ENCODE measurements at regions not wholly inside any gene's neighbourhood (a gene's known extent, or its start where the extent isn't known, plus 50 kb on each side); places are given as distances from the start of the nearest gene placed in this dataset.

DNA sequence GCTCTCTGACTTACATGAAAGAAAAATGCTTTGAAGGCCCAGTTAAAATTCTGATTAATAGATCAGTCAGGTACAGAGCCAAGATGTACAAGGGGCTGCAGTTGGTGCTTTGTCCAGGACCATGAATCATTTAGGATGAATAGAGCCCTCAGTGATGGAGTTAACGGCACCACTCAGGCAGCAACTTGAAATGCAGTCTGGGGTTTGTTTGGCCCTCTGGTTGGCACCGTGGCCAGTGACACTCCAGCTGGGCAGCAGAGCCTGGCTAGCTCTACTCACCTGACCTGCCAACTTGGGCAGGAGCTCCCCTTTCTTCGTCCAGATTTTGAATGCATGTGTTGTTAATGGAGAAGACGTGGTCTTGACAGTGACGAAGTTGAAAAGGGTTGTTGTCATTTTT is 493.0 kb upstream of the ACVR2A start:
- 32 to 41% methylated on average over 5 of the region's 5 CpGs for WGBS, 2 donors
- intact Hi-C loops (cut with DNase I), result no loop called here
- Histone ChIP-seq H3K4me1 (ENCODE audit: control insufficient read depth in 1 of 2, insufficient read depth in 2 of 2, low read length in 2 of 2) (no peaks in the 10 kb centered on the region), H3K9me3 (ENCODE audit: control insufficient read depth, low read length) (no peaks in the 10 kb centered on the region), H3K36me3 (ENCODE audit: control insufficient read depth in 1 of 2, insufficient read depth in 2 of 2, low read length in 1 of 2) (no peaks in the 10 kb centered on the region), H3K4me3 (ENCODE audit: low read length in 2 of 2) (no peak overlapping the region), H3K27ac (ENCODE audit: low read depth in 1 of 2, low read length in 2 of 2) (no peak overlapping the region), H3K27me3 (ENCODE audit: control insufficient read depth in 1 of 2, insufficient read depth in 2 of 2, low read length in 1 of 2) (no peaks in the 10 kb centered on the region)
- DNase-seq, result no peak
- ATAC-seq (ENCODE audit: low FRiP score), result no peak

DNA sequence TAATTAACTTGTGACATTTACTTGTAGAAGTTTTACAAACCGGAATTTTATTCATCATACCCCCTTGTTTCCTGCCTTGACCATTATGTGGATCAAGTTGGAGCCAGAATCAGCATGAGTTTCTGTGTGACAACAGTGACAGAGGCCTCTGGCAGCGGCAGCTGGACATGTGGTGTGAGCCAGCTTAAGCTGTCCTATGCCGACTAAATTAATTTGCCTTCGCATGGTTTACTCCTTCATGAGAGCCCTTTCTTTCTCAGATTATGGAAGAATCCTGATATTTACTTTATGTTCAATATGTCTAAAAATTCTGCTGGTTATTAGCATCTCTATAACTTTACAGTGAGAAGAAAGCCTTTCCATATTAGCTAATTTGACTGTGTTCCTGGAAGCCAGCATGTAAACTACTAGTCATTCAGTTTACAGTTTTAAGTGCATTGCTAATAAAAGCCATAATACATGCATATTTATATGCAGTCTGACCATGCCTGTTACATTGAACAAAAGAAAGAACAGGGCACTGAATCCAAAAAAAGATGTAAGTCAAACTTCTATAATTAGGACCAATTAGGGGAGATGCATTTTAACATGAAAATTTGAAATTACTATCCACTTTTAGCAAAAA is 495.8 kb upstream of the ACVR2A start:
- DNase-seq (no peak), ATAC-seq (ENCODE audit: low FRiP score) (no peak)
- no peak overlapping the region for H3K4me3 ChIP-seq (ENCODE audit: low read length in 2 of 2)
- H3K27ac ChIP-seq (ENCODE audit: low read depth in 1 of 2, low read length in 2 of 2), result no peak overlapping the region
- no peaks in the 10 kb centered on the region for H3K4me1 ChIP-seq (ENCODE audit: control insufficient read depth in 1 of 2, insufficient read depth in 2 of 2, low read length in 2 of 2)
- H3K27me3 ChIP-seq (ENCODE audit: control insufficient read depth in 1 of 2, insufficient read depth in 2 of 2, low read length in 1 of 2), result no peaks in the 10 kb centered on the region
- H3K36me3 ChIP-seq (ENCODE audit: control insufficient read depth in 1 of 2, insufficient read depth in 2 of 2, low read length in 1 of 2), result no peaks in the 10 kb centered on the region
- intact Hi-C loops (cut with DNase I), result no loop called here
- peaks cover 7% of the 10 kb centered on the region for H3K9me3 ChIP-seq (ENCODE audit: control insufficient read depth, low read length)
- WGBS, 2 donors, result 64 to 73% methylated on average over 4 of the region's 4 CpGs

DNA sequence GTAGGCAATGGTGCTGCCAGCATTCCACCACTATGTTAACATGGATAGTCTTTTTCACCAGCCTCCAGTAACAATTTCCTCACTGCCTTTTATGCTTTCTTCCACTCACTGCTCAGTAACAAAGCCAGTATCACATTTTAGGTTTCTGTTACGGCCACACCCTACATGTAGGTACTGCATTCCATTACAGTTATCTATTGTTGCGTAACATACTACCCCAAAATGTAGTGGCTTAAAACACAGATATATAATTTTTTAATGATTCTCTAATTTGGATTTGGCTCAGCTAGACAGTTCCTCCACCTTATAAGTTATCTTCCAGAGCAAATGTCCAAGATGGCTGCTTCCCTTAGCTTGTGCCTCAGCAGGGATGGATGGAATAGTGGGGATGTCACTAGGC is 498.7 kb upstream of the ACVR2A start:
- ATAC-seq (ENCODE audit: low FRiP score) (no peak), DNase-seq (no peak)
- Histone ChIP-seq H3K4me1 (ENCODE audit: control insufficient read depth in 1 of 2, insufficient read depth in 2 of 2, low read length in 2 of 2) (no peaks in the 10 kb centered on the region), H3K36me3 (ENCODE audit: control insufficient read depth in 1 of 2, insufficient read depth in 2 of 2, low read length in 1 of 2) (no peaks in the 10 kb centered on the region), H3K27ac (ENCODE audit: low read depth in 1 of 2, low read length in 2 of 2) (no peak overlapping the region), H3K9me3 (ENCODE audit: control insufficient read depth, low read length) (peaks cover 7% of the 10 kb centered on the region), H3K27me3 (ENCODE audit: control insufficient read depth in 1 of 2, insufficient read depth in 2 of 2, low read length in 1 of 2) (no peaks in the 10 kb centered on the region), H3K4me3 (ENCODE audit: low read length in 2 of 2) (no peak overlapping the region)
- 90 to 95% methylated on average over 2 of the region's 2 CpGs for WGBS, 2 donors
- intact Hi-C loops (cut with DNase I), result no loop called here

DNA sequence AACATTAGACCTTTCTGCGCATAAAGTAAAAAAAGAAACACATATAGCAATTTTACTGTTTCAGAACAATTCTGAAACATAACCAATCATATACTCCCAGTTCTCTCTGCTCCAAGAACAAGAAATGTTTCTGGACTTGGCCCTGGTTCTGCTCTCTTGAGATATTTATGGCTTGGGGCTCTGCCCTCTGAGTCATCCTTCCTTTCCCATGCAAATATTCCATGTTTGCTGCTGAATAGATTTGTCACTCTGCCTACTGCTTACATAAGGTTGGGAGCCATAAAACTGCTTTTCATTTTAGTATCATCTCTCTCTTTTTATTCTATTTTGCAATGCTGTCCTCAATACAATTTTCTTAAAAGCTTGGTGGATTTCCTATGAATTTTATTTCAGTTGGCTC is 499.6 kb upstream of the ACVR2A start:
- Histone ChIP-seq H3K27ac (ENCODE audit: low read depth in 1 of 2, low read length in 2 of 2) (no peak overlapping the region), H3K9me3 (ENCODE audit: control insufficient read depth, low read length) (peaks cover 7% of the 10 kb centered on the region), H3K27me3 (ENCODE audit: control insufficient read depth in 1 of 2, insufficient read depth in 2 of 2, low read length in 1 of 2) (no peaks in the 10 kb centered on the region), H3K36me3 (ENCODE audit: control insufficient read depth in 1 of 2, insufficient read depth in 2 of 2, low read length in 1 of 2) (no peaks in the 10 kb centered on the region), H3K4me3 (ENCODE audit: low read length in 2 of 2) (no peak overlapping the region), H3K4me1 (ENCODE audit: control insufficient read depth in 1 of 2, insufficient read depth in 2 of 2, low read length in 2 of 2) (no peaks in the 10 kb centered on the region)
- 96% methylated on average over 1 of the region's 1 CpG for WGBS, 2 donors
- ATAC-seq (ENCODE audit: low FRiP score) (no peak), DNase-seq (no peak)
- intact Hi-C loops (cut with DNase I), result no loop called here

DNA sequence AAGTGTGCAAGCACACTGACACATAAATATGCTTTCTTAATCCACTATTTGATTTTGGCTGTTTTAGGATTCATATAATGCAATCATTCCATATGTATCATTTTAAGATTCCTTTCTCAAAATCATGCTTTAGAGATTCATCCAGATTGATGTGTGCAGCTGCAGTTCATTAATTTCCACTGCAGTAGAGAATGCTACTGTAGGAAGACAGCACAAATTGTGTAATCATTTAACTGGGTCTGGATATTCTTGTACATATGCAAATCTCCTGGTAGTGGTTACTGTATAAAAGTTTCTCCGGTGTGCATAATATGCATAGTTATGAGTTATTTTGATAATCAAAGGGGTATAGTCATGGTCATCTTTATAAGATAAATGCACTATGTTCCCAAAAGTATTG is 502.5 kb upstream of the ACVR2A start:
- intact Hi-C loops (cut with DNase I), result no loop called here
- no peak overlapping the region for H3K4me3 ChIP-seq (ENCODE audit: low read length in 2 of 2)
- no peaks in the 10 kb centered on the region for H3K4me1 ChIP-seq (ENCODE audit: control insufficient read depth in 1 of 2, insufficient read depth in 2 of 2, low read length in 2 of 2)
- no peak overlapping the region for H3K27ac ChIP-seq (ENCODE audit: low read depth in 1 of 2, low read length in 2 of 2)
- H3K36me3 ChIP-seq (ENCODE audit: control insufficient read depth in 1 of 2, insufficient read depth in 2 of 2, low read length in 1 of 2), result no peaks in the 10 kb centered on the region
- WGBS, 2 donors, result 91 to 98% methylated on average over 1 of the region's 1 CpG
- no peak for DNase-seq
- ATAC-seq (ENCODE audit: low FRiP score), result no peak
- no peaks in the 10 kb centered on the region for H3K27me3 ChIP-seq (ENCODE audit: control insufficient read depth in 1 of 2, insufficient read depth in 2 of 2, low read length in 1 of 2)
- H3K9me3 ChIP-seq (ENCODE audit: control insufficient read depth, low read length), result peaks cover 7% of the 10 kb centered on the region

DNA sequence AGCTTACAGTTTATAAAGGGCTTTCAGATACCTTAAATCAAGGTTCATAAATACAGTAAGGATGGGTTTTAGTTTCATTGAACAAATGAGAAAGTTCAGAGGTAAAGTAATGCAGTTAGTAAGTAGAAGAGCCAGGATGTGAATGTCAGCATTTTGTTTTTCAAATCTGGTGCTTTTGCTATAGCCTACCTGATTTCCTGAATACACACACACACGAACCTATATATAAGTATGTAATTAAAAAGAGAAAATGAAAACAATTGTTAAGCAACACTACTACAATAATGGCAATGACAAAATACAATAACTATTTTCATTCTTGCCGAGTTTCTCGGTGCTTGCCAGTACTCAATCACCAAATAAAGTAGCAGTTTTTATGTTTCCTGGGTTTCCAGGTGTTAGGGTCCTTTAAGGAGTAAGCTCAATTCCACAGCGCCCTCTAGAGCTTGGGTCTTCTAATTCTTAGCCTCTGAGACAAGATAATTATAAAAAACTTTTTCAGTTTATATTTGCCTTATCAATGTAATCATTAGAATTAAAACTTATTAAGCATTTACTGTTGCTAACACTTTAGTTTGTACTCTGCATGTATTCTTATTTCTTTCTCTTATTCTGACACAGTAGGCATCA is 512.9 kb upstream of the ACVR2A start:
- no peaks in the 10 kb centered on the region for H3K27me3 ChIP-seq (ENCODE audit: control insufficient read depth in 1 of 2, insufficient read depth in 2 of 2, low read length in 1 of 2)
- DNase-seq (no peak), ATAC-seq (ENCODE audit: low FRiP score) (no peak)
- no peaks in the 10 kb centered on the region for H3K4me1 ChIP-seq (ENCODE audit: control insufficient read depth in 1 of 2, insufficient read depth in 2 of 2, low read length in 2 of 2)
- no peaks in the 10 kb centered on the region for H3K36me3 ChIP-seq (ENCODE audit: control insufficient read depth in 1 of 2, insufficient read depth in 2 of 2, low read length in 1 of 2)
- intact Hi-C loops (cut with DNase I), result no loop called here
- H3K4me3 ChIP-seq (ENCODE audit: low read length in 2 of 2), result no peak overlapping the region
- 29 to 34% methylated on average over 4 of the region's 4 CpGs for WGBS, 2 donors
- no peak overlapping the region for H3K27ac ChIP-seq (ENCODE audit: low read depth in 1 of 2, low read length in 2 of 2)
- H3K9me3 ChIP-seq (ENCODE audit: control insufficient read depth, low read length), result peaks cover 1% of the 10 kb centered on the region

DNA sequence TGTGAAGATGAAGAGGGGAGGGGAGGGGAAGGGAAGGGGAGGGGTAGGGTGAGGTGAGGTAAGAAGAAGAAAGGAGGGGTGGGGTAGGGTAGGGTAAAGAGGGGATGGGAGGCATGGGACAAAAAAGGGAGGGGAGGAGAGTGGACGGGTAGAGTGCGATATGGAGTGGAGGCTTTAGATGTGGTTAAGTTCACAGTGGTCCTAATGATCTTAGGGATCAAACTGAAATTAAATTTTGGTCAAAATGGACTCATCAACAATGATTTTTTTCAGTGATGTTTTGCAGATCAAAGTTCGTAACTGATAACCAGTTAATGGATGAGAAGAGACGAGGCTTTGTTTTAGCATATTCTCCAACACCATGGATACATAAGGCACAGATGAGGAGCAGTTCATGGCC is 513.9 kb upstream of the ACVR2A start:
- DNase-seq (no peak), ATAC-seq (ENCODE audit: low FRiP score) (no peak)
- Histone ChIP-seq H3K36me3 (ENCODE audit: control insufficient read depth in 1 of 2, insufficient read depth in 2 of 2, low read length in 1 of 2) (no peaks in the 10 kb centered on the region), H3K4me3 (ENCODE audit: low read length in 2 of 2) (no peak overlapping the region), H3K27me3 (ENCODE audit: control insufficient read depth in 1 of 2, insufficient read depth in 2 of 2, low read length in 1 of 2) (no peaks in the 10 kb centered on the region), H3K27ac (ENCODE audit: low read depth in 1 of 2, low read length in 2 of 2) (no peak overlapping the region), H3K4me1 (ENCODE audit: control insufficient read depth in 1 of 2, insufficient read depth in 2 of 2, low read length in 2 of 2) (no peaks in the 10 kb centered on the region), H3K9me3 (ENCODE audit: control insufficient read depth, low read length) (peaks cover 1% of the 10 kb centered on the region)
- intact Hi-C loops (cut with DNase I), result no loop called here
- WGBS, 2 donors, result 86 to 92% methylated on average over 4 of the region's 4 CpGs

DNA sequence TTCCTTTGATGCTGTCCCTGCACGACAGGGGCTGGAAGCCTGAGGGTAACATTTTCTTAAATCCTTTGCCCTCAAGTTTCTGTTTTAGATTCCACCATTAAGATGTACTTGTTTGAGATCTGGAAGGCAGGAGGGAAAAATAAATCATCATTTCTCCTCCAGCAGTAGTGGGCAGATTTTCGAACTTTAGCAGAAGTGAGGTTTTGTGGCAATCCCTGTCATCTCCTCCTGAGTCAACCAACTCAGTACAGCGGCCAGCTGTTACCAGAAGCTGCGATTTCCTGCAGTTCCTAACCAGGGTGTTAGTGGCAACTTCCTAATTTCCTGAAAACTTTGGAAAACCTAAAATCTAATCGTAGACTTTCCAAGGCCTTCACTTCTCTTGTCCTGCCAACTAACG is 517.2 kb upstream of the ACVR2A start:
- DNase-seq, result no peak
- H3K27ac ChIP-seq (ENCODE audit: low read depth in 1 of 2, low read length in 2 of 2), result no peak overlapping the region
- H3K4me1 ChIP-seq (ENCODE audit: control insufficient read depth in 1 of 2, insufficient read depth in 2 of 2, low read length in 2 of 2), result no peaks in the 10 kb centered on the region
- no peaks in the 10 kb centered on the region for H3K9me3 ChIP-seq (ENCODE audit: control insufficient read depth, low read length)
- no peak overlapping the region for H3K4me3 ChIP-seq (ENCODE audit: low read length in 2 of 2)
- H3K27me3 ChIP-seq (ENCODE audit: control insufficient read depth in 1 of 2, insufficient read depth in 2 of 2, low read length in 1 of 2), result no peaks in the 10 kb centered on the region
- no peak for ATAC-seq (ENCODE audit: low FRiP score)
- WGBS, 2 donors, result 24 to 29% methylated on average over 6 of the region's 6 CpGs
- intact Hi-C loops (cut with DNase I), result no loop called here
- no peaks in the 10 kb centered on the region for H3K36me3 ChIP-seq (ENCODE audit: control insufficient read depth in 1 of 2, insufficient read depth in 2 of 2, low read length in 1 of 2)

DNA sequence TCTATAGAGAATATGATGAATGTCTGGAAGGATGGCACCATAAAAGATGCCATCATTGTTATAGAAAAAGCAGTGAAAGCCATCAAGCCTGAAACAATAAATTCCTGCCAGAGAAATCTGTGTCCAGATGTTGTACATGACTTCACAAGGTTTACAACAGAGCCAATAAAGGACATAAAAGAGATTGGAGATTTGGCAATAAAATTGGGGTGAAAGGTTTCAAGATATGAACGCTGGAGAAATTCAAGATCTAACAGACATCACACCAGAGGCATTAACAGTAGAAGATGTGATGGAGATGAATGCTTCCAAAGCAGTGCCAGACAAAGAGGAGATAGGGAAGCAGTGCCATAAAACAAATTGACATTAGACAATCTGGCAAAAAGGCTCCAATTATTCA is 518.8 kb upstream of the ACVR2A start:
- ATAC-seq (ENCODE audit: low FRiP score), result no peak

More for the DNA sequence above, 518.8 kb upstream of the ACVR2A start:
- Histone ChIP-seq H3K27me3 (ENCODE audit: control insufficient read depth in 1 of 2, insufficient read depth in 2 of 2, low read length in 1 of 2) (no peaks in the 10 kb centered on the region), H3K4me3 (ENCODE audit: low read length in 2 of 2) (no peak overlapping the region), H3K9me3 (ENCODE audit: control insufficient read depth, low read length) (peaks cover 3% of the 10 kb centered on the region), H3K36me3 (ENCODE audit: control insufficient read depth in 1 of 2, insufficient read depth in 2 of 2, low read length in 1 of 2) (no peaks in the 10 kb centered on the region), H3K4me1 (ENCODE audit: control insufficient read depth in 1 of 2, insufficient read depth in 2 of 2, low read length in 2 of 2) (no peaks in the 10 kb centered on the region), H3K27ac (ENCODE audit: low read depth in 1 of 2, low read length in 2 of 2) (no peak overlapping the region)
- no peak for DNase-seq
- intact Hi-C loops (cut with DNase I), result no loop called here
- WGBS, 2 donors, result 57 to 70% methylated on average over 1 of the region's 1 CpG
